ENCODE measurements at regions not wholly inside any gene's neighbourhood (a gene's known extent, or its start where the extent isn't known, plus 50 kb on each side); places are given as distances from the start of the nearest gene placed in this dataset.
"Not testable (repeated sequence)": the region's sequence is repeated elsewhere in the genome, so short reads cannot be mapped to it uniquely, and the experiment has no call there.

- Histone ChIP-seq H3K9me3 (ENCODE audit: low read depth, low read length) (no peaks in the 10 kb centered on the region), H3K9ac (ENCODE audit: insufficient read length) (no peak overlapping the region), H3K4me3 (no peak overlapping the region), H3K27ac (no peak overlapping the region), H3K36me3 (ENCODE audit: insufficient read depth, low read length) (no peaks in the 10 kb centered on the region)
- TF ChIP-seq EZH2 (IDR thresholded peaks at IDR 0.05): no peak
- no peak for TF ChIP-seq POLR2AphosphoS5 (IDR thresholded peaks at IDR 0.05; ENCODE audit: borderline replicate concordance, low read depth, low read length)
- no peak for TF ChIP-seq FOXP2 (optimal IDR thresholded peaks at IDR 0.05; ENCODE audit: control extremely low read depth, extremely low read length, insufficient read depth)
- no peak for DNase-seq (ENCODE audit: low read depth, low spot score)
Observed at GRCh38 chr12:93093243-93093642, 164.1 kb upstream of the EEA1 start.

- not testable (repeated sequence) for H3K9me3 ChIP-seq (ENCODE audit: low read depth, low read length); H3K9ac ChIP-seq (ENCODE audit: insufficient read length); H3K36me3 ChIP-seq (ENCODE audit: insufficient read depth, low read length)
Observed at GRCh38 chr12:93094222-93094621, 165.1 kb upstream of the EEA1 start.

GRCh38 chr12:93094988-93095737 is 166.1 kb upstream of the EEA1 start:
- Histone ChIP-seq H3K9ac (ENCODE audit: insufficient read length) (no peak overlapping the region), H3K4me3 (no peak overlapping the region), H3K27ac (no peak overlapping the region), H3K36me3 (ENCODE audit: insufficient read depth, low read length) (no peaks in the 10 kb centered on the region), H3K9me3 (ENCODE audit: low read depth, low read length) (no peaks in the 10 kb centered on the region)
- DNase-seq (ENCODE audit: low read depth, low spot score): no peak
- TF ChIP-seq POLR2AphosphoS5 (IDR thresholded peaks at IDR 0.05; ENCODE audit: borderline replicate concordance, low read depth, low read length) (no peak), FOXP2 (optimal IDR thresholded peaks at IDR 0.05; ENCODE audit: control extremely low read depth, extremely low read length, insufficient read depth) (no peak), EZH2 (IDR thresholded peaks at IDR 0.05) (no peak)

More at GRCh38 chr12:93094222-93094621, 165.1 kb upstream of the EEA1 start:
- H3K27ac ChIP-seq; DNase-seq (ENCODE audit: low read depth, low spot score); H3K4me3 ChIP-seq: not testable (repeated sequence)

- Histone ChIP-seq H3K27ac (no peak overlapping the region), H3K9ac (ENCODE audit: insufficient read length) (no peak overlapping the region), H3K9me3 (ENCODE audit: low read depth, low read length) (no peaks in the 10 kb centered on the region), H3K36me3 (ENCODE audit: insufficient read depth, low read length) (no peaks in the 10 kb centered on the region), H3K4me3 (no peak overlapping the region)
- DNase-seq (ENCODE audit: low read depth, low spot score): no peak
- TF ChIP-seq FOXP2 (optimal IDR thresholded peaks at IDR 0.05; ENCODE audit: control extremely low read depth, extremely low read length, insufficient read depth): no peak
- TF ChIP-seq POLR2AphosphoS5 (IDR thresholded peaks at IDR 0.05; ENCODE audit: borderline replicate concordance, low read depth, low read length): no peak
- TF ChIP-seq EZH2 (IDR thresholded peaks at IDR 0.05): no peak
Observed at GRCh38 chr12:93097417-93097816, 168.3 kb upstream of the EEA1 start.

GRCh38 chr12:93098077-93098476 is 169.0 kb upstream of the EEA1 start:
- TF ChIP-seq FOXP2 (optimal IDR thresholded peaks at IDR 0.05; ENCODE audit: control extremely low read depth, extremely low read length, insufficient read depth) (no peak), POLR2AphosphoS5 (IDR thresholded peaks at IDR 0.05; ENCODE audit: borderline replicate concordance, low read depth, low read length) (no peak), EZH2 (IDR thresholded peaks at IDR 0.05) (no peak)
- no peak for DNase-seq (ENCODE audit: low read depth, low spot score)

GRCh38 chr12:93099792-93100191 is 170.7 kb upstream of the EEA1 start:
- no peak for TF ChIP-seq EZH2 (IDR thresholded peaks at IDR 0.05)
- no peak for TF ChIP-seq POLR2AphosphoS5 (IDR thresholded peaks at IDR 0.05; ENCODE audit: borderline replicate concordance, low read depth, low read length)
- no peak for TF ChIP-seq FOXP2 (optimal IDR thresholded peaks at IDR 0.05; ENCODE audit: control extremely low read depth, extremely low read length, insufficient read depth)
- H3K36me3 ChIP-seq (ENCODE audit: insufficient read depth, low read length): no peaks in the 10 kb centered on the region
- peak overlapping the region; percentile 2 for H3K9ac ChIP-seq (ENCODE audit: insufficient read length)
- H3K9me3 ChIP-seq (ENCODE audit: low read depth, low read length): no peaks in the 10 kb centered on the region
- H3K4me3 ChIP-seq: no peak overlapping the region
- H3K27ac ChIP-seq: peak overlapping the region; percentile 85
- DNase-seq (ENCODE audit: low read depth, low spot score): no peak

More at GRCh38 chr12:93098077-93098476, 169.0 kb upstream of the EEA1 start:
- Histone ChIP-seq H3K36me3 (ENCODE audit: insufficient read depth, low read length) (no peaks in the 10 kb centered on the region), H3K9ac (ENCODE audit: insufficient read length) (no peak overlapping the region), H3K4me3 (no peak overlapping the region), H3K9me3 (ENCODE audit: low read depth, low read length) (no peaks in the 10 kb centered on the region), H3K27ac (peak overlapping the region; percentile 85)

GRCh38 chr12:93100610-93101009 is 171.5 kb upstream of the EEA1 start:
- peak overlapping the region; percentile 2 for H3K9ac ChIP-seq (ENCODE audit: insufficient read length)
- H3K27ac ChIP-seq: peak overlapping the region; percentile 85
- H3K4me3 ChIP-seq: peak overlapping the region; percentile 31
- TF ChIP-seq POLR2AphosphoS5 (IDR thresholded peaks at IDR 0.05; ENCODE audit: borderline replicate concordance, low read depth, low read length) (no peak), FOXP2 (optimal IDR thresholded peaks at IDR 0.05; ENCODE audit: control extremely low read depth, extremely low read length, insufficient read depth) (no peak), EZH2 (IDR thresholded peaks at IDR 0.05) (no peak)
- no peak for DNase-seq (ENCODE audit: low read depth, low spot score)
- no peaks in the 10 kb centered on the region for H3K36me3 ChIP-seq (ENCODE audit: insufficient read depth, low read length)
- H3K9me3 ChIP-seq (ENCODE audit: low read depth, low read length): no peaks in the 10 kb centered on the region

GRCh38 chr12:93101367-93101766 is 172.3 kb upstream of the EEA1 start:
- no peak for DNase-seq (ENCODE audit: low read depth, low spot score)
- H3K9ac ChIP-seq (ENCODE audit: insufficient read length): no peak overlapping the region
- no peaks in the 10 kb centered on the region for H3K36me3 ChIP-seq (ENCODE audit: insufficient read depth, low read length)
- H3K4me3 ChIP-seq: no peak overlapping the region
- TF ChIP-seq POLR2AphosphoS5 (IDR thresholded peaks at IDR 0.05; ENCODE audit: borderline replicate concordance, low read depth, low read length) (no peak), FOXP2 (optimal IDR thresholded peaks at IDR 0.05; ENCODE audit: control extremely low read depth, extremely low read length, insufficient read depth) (no peak), EZH2 (IDR thresholded peaks at IDR 0.05) (no peak)
- no peaks in the 10 kb centered on the region for H3K9me3 ChIP-seq (ENCODE audit: low read depth, low read length)
- H3K27ac ChIP-seq: no peak overlapping the region

- peak overlapping the region; percentile 71 for H3K27ac ChIP-seq
- no peak for TF ChIP-seq POLR2AphosphoS5 (IDR thresholded peaks at IDR 0.05; ENCODE audit: borderline replicate concordance, low read depth, low read length)
- H3K4me3 ChIP-seq: no peak overlapping the region
- H3K9me3 ChIP-seq (ENCODE audit: low read depth, low read length): no peaks in the 10 kb centered on the region
- no peak for DNase-seq (ENCODE audit: low read depth, low spot score)
- H3K36me3 ChIP-seq (ENCODE audit: insufficient read depth, low read length): no peaks in the 10 kb centered on the region
- H3K9ac ChIP-seq (ENCODE audit: insufficient read length): no peak overlapping the region
Observed at GRCh38 chr12:93102312-93102711, 173.2 kb upstream of the EEA1 start.
